SH-SY5Y (cell line): ENCODE measurements at regions not wholly inside any gene's neighbourhood (a gene's known extent, or its start where the extent isn't known, plus 50 kb on each side); places are given as distances from the start of the nearest gene placed in this dataset.

ENCODE experiments used
- GATA2 ChIP-seq: IDR thresholded peaks from 2 replicates; pipeline ENCODE4 v1.6.1; 2011; ENCODE audit warnings: mild to moderate bottlenecking, low read depth, low read length
- GATA3 ChIP-seq: IDR thresholded peaks from 2 replicates; pipeline ENCODE4 v1.6.1; 2011; ENCODE audit warnings: low read depth, mild to moderate bottlenecking, low read length, moderate library complexity

- TF ChIP-seq GATA3 (no peak), GATA2 (no peak)
Observed at GRCh38 chr13:107881362-107881761, 334.0 kb downstream of the LIG4 start.

GRCh38 chr13:107874456-107874855 is 340.9 kb downstream of the LIG4 start:
- TF ChIP-seq GATA2 (no peak), GATA3 (no peak)

GRCh38 chr13:107873926-107874325 is 341.4 kb downstream of the LIG4 start:
- TF ChIP-seq GATA3 (no peak), GATA2 (no peak)

GRCh38 chr13:107870400-107870799 is 344.9 kb downstream of the LIG4 start:
- TF ChIP-seq GATA2 (no peak), GATA3 (no peak)

GRCh38 chr13:107867701-107868661 is 347.4 kb downstream of the LIG4 start:
- TF ChIP-seq GATA3 = no peak
- no peak for TF ChIP-seq GATA2

- TF ChIP-seq GATA2 (no peak), GATA3 (no peak)
Observed at GRCh38 chr13:107866941-107867623, 348.3 kb downstream of the LIG4 start.

GRCh38 chr13:107866032-107866940 is 349.1 kb downstream of the LIG4 start:
- no peak for TF ChIP-seq GATA2
- no peak for TF ChIP-seq GATA3

GRCh38 chr13:107865643-107866031 is 349.7 kb downstream of the LIG4 start:
- TF ChIP-seq GATA3 (no peak), GATA2 (no peak)

- TF ChIP-seq GATA3 (no peak), GATA2 (no peak)
Observed at GRCh38 chr13:107865318-107865575, 350.1 kb downstream of the LIG4 start.

- no peak for TF ChIP-seq GATA2
- no peak for TF ChIP-seq GATA3
Observed at GRCh38 chr13:107864543-107865317, 350.6 kb downstream of the LIG4 start.

GRCh38 chr13:107860284-107860683 is 355.1 kb downstream of the LIG4 start:
- peak; percentile 83 for TF ChIP-seq GATA2
- peak; percentile 63; the same call in 1 of the 2 replicates for TF ChIP-seq GATA3

- TF ChIP-seq GATA2 (no peak), GATA3 (no peak)
Observed at GRCh38 chr13:107854880-107855279, 360.5 kb downstream of the LIG4 start.

GRCh38 chr13:107852072-107852471 is 363.3 kb downstream of the LIG4 start:
- TF ChIP-seq GATA3 (no peak), GATA2 (no peak)

- no peak for TF ChIP-seq GATA3
- TF ChIP-seq GATA2 = no peak
Observed at GRCh38 chr13:107851670-107852069, 363.7 kb downstream of the LIG4 start.
